Ovary (tissue), 7 donors: ENCODE measurements at regions not wholly inside any gene's neighbourhood (a gene's known extent, or its start where the extent isn't known, plus 50 kb on each side); places are given as distances from the start of the nearest gene placed in this dataset.

Source experiments
- DNase-seq, 5 donors: peaks; one replicate each; pipeline ENCODE4 v3.0.0-alpha.2; 2019 to 2020
- H3K27ac ChIP-seq, 2 donors: fragments of 200-600 bp; one replicate each; pipeline versions ENCODE4 v1.5.1 to v1.8.0; 2019 to 2022
- H3K27me3 ChIP-seq: fragments of 200-600 bp; one replicate; pipeline ENCODE4 v1.8.0; 2022
- H3K36me3 ChIP-seq: fragments of 200-600 bp; sonication (generic); one replicate; pipeline ENCODE4 v1.5.1; 2019
- H3K4me1 ChIP-seq: one replicate; pipeline ENCODE4 v1.8.1; 2013; ENCODE audit warnings: mild to moderate bottlenecking, moderate library complexity; ENCODE audit not compliant: insufficient read depth
- H3K4me3 ChIP-seq: fragments of 200-600 bp; sonication (generic); one replicate; pipeline ENCODE4 v1.5.1; 2017
- H3K9me3 ChIP-seq, 2 donors: fragments of 200-600 bp in 1 of 2; sonication (generic) in 1 of 2; one replicate each; pipeline versions ENCODE4 v1.5.1 to v1.8.1; 2013 to 2019; ENCODE audit warnings: mild to moderate bottlenecking in 1 of 2, moderate library complexity in 1 of 2
- CTCF ChIP-seq, 3 donors: fragments of 450-650 bp in 2 of 3; fragments of 200-600 bp in 1 of 3; IDR thresholded peaks; one replicate each; pipeline versions ENCODE4 v1.5.1 to v1.8.0; 2016 to 2022; ENCODE audit warnings: antibody characterized with exemption in 3 of 3, mild to moderate bottlenecking in 1 of 3
- EP300 ChIP-seq: sonication (generic); formaldehyde crosslinking; IDR thresholded peaks from one replicate; pipeline ENCODE4 v1.6.1; 2017; ENCODE audit warnings: antibody characterized with exemption
- POLR2A ChIP-seq: fragments of 450-650 bp; IDR thresholded peaks from one replicate; pipeline ENCODE4 v1.6.1; 2017; ENCODE audit warnings: antibody characterized with exemption, mild to moderate bottlenecking, moderate library complexity
- WGBS, 3 donors: extraction: QIAGEN DNeasy Blood & Tissue Kit in 1 of 3; methylation state at CpG; one replicate each; pipeline versions ENCODE4 v1.1.5 to v1.1.7; 2013 to 2017; 5-methylcytosine and 5-hydroxymethylcytosine counted together
- intact Hi-C, 4 donors: fragments of 100-400 bp; cut with DNase I; formaldehyde crosslinking; loops; one replicate each; pipeline versions ENCODE4 v1.11.0 to v1.15.1; 2022 to 2023
- donor health status: DM: no; HTN: no; CAD: no; lungs with moderate emphysema.
- donor health status: DM: no; HTN: no; CAD: no.
- donor health status: Bipolar disorder and iron deficiency.
- donor health status: DM: no; HTN: no; CAD: no.
- donor health status: DM: yes; HTN: yes; CAD: no.

GRCh38 chr14:42047421-42048055 lies 440.9 kb downstream of the LRFN5 start:
- Histone ChIP-seq H3K27ac (no peak overlapping the region), H3K9me3 (no peaks in the 10 kb centered on the region), H3K4me1 (no peaks in the 10 kb centered on the region), H3K27me3 (no peaks in the 10 kb centered on the region), H3K4me3 (no peak overlapping the region), H3K36me3 (no peaks in the 10 kb centered on the region)
- TF ChIP-seq CTCF (IDR thresholded peaks at IDR 0.05) (no peak), EP300 (no peak), POLR2A (no peak)
- intact Hi-C loops: no loop called here
- no peak for DNase-seq
- 23 to 36% (median 34%) methylated on average over 3 of the region's 3 CpGs for WGBS, 3 donors

- H3K27me3 ChIP-seq: no peaks in the 10 kb centered on the region
- no peak overlapping the region for H3K27ac ChIP-seq
- no peak for DNase-seq
- WGBS, 3 donors: 69 to 73% (median 71%) methylated on average over 3 of the region's 3 CpGs
- intact Hi-C loops: no loop called here
- H3K4me3 ChIP-seq: no peak overlapping the region
- H3K4me1 ChIP-seq: no peaks in the 10 kb centered on the region
- H3K36me3 ChIP-seq: no peaks in the 10 kb centered on the region
- no peaks in the 10 kb centered on the region for H3K9me3 ChIP-seq
- TF ChIP-seq EP300 (no peak), POLR2A (no peak), CTCF (IDR thresholded peaks at IDR 0.05) (no peak)
Observed at GRCh38 chr14:42045383-42045782, 438.7 kb downstream of the LRFN5 start.

GRCh38 chr14:42028607-42029006 lies 421.9 kb downstream of the LRFN5 start:
- no peaks in the 10 kb centered on the region for H3K4me1 ChIP-seq
- TF ChIP-seq EP300: no peak
- TF ChIP-seq POLR2A: no peak
- TF ChIP-seq CTCF (IDR thresholded peaks at IDR 0.05): no peak
- H3K4me3 ChIP-seq: no peak overlapping the region
- intact Hi-C loops: no loop called here
- WGBS, 3 donors: 64 to 79% (median 67%) methylated on average over 2 of the region's 2 CpGs
- no peaks in the 10 kb centered on the region for H3K9me3 ChIP-seq
- no peak overlapping the region for H3K27ac ChIP-seq
- DNase-seq: no peak
- H3K27me3 ChIP-seq: no peaks in the 10 kb centered on the region
- H3K36me3 ChIP-seq: no peaks in the 10 kb centered on the region

GRCh38 chr14:42027271-42027670 lies 420.6 kb downstream of the LRFN5 start:
- DNase-seq: no peak
- Histone ChIP-seq H3K4me1 (no peaks in the 10 kb centered on the region), H3K27ac (no peak overlapping the region), H3K4me3 (no peak overlapping the region), H3K9me3 (no peaks in the 10 kb centered on the region), H3K27me3 (no peaks in the 10 kb centered on the region), H3K36me3 (no peaks in the 10 kb centered on the region)
- intact Hi-C loops: no loop called here
- 72 to 81% (median 77%) methylated on average over 3 of the region's 3 CpGs for WGBS, 3 donors
- TF ChIP-seq POLR2A (no peak), EP300 (no peak), CTCF (IDR thresholded peaks at IDR 0.05) (no peak)
